ENCODE measurements at regions not wholly inside any gene's neighbourhood (a gene's known extent, or its start where the extent isn't known, plus 50 kb on each side); places are given as distances from the start of the nearest gene placed in this dataset.

DNA sequence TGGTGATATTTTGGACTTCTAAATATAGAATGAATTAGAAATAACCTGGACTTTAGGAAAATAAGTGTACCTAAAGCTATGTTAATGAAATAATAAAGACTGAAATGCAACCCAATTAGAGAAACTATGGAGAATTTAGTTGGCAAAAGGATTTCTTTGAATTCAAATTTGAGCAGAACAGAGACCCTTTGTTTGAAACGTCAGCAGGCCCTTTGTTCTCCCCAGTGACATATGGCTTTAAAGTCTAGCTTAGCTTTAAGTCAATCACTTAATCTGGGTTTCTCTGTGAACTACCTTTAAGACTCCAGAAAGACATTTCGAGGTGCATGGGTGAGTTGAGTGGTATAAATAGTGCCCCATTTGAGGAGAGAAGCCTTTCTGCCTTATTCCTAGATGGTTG lies 130.5 kb upstream of the CREB1 start:
- H3K4me1 ChIP-seq: no peaks in the 10 kb centered on the region
- no peak for TF ChIP-seq CTCF (IDR thresholded peaks at IDR 0.05)
- no peaks in the 10 kb centered on the region for H3K9me3 ChIP-seq

DNA sequence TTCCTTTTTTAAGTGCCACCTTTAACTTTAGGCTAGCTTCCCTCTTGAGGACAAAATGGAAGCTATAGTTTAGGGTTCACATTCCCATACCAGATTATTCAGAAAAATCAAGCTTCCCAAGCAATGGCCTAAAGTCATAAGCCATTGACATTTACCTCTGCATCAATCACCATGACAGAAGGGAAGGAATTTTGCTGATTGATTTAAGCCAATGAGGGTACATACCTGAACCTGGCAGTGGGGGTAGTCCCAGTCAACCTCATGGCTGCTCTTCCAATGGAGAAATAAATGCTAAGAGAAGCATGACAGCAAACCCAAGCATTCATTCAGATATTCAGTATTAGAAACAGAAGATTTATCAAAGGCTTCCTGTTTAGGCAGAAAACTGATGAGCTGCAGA lies 128.4 kb upstream of the CREB1 start:
- no peak for TF ChIP-seq CTCF (IDR thresholded peaks at IDR 0.05)
- Histone ChIP-seq H3K27ac (no peak overlapping the region), H3K27me3 (no peaks in the 10 kb centered on the region), H3K36me3 (no peaks in the 10 kb centered on the region), H3K4me1 (no peaks in the 10 kb centered on the region), H3K9me3 (no peaks in the 10 kb centered on the region), H3K4me3 (no peak overlapping the region)
- DNase-seq (ENCODE audit: low spot score): no peak

More for the DNA sequence above, 130.5 kb upstream of the CREB1 start:
- Histone ChIP-seq H3K27ac (no peak overlapping the region), H3K4me3 (no peak overlapping the region), H3K27me3 (no peaks in the 10 kb centered on the region), H3K36me3 (no peaks in the 10 kb centered on the region)
- no peak for DNase-seq (ENCODE audit: low spot score)

- no peaks in the 10 kb centered on the region for H3K9me3 ChIP-seq
- no peak for DNase-seq (ENCODE audit: low spot score)
- no peaks in the 10 kb centered on the region for H3K36me3 ChIP-seq
- H3K27me3 ChIP-seq: no peaks in the 10 kb centered on the region
- TF ChIP-seq CTCF (IDR thresholded peaks at IDR 0.05): no peak
- H3K27ac ChIP-seq: no peak overlapping the region
- H3K4me3 ChIP-seq: no peak overlapping the region
- H3K4me1 ChIP-seq: peaks cover 0 to 5% of the 10 kb centered on the region in 2 donors
Observed at GRCh38 chr2:207403141-207403540, 126.6 kb upstream of the CREB1 start.

GRCh38 chr2:207403950-207404349 lies 125.8 kb upstream of the CREB1 start:
- TF ChIP-seq CTCF (IDR thresholded peaks at IDR 0.05): no peak
- peaks cover 0 to 13% of the 10 kb centered on the region in 2 donors for H3K4me1 ChIP-seq
- H3K36me3 ChIP-seq: no peaks in the 10 kb centered on the region
- peak overlapping the region in 1 of 2 donors; percentile 30 for H3K27ac ChIP-seq
- H3K9me3 ChIP-seq: no peaks in the 10 kb centered on the region
- no peaks in the 10 kb centered on the region for H3K27me3 ChIP-seq
- no peak overlapping the region for H3K4me3 ChIP-seq
- DNase-seq (ENCODE audit: low spot score): no peak

- H3K4me3 ChIP-seq: no peak overlapping the region
- H3K4me1 ChIP-seq: peaks cover 0 to 22% of the 10 kb centered on the region in 2 donors
- DNase-seq (ENCODE audit: low spot score): no peak
- no peaks in the 10 kb centered on the region for H3K27me3 ChIP-seq
- no peak for TF ChIP-seq CTCF (IDR thresholded peaks at IDR 0.05)
- no peaks in the 10 kb centered on the region for H3K9me3 ChIP-seq
- H3K36me3 ChIP-seq: no peaks in the 10 kb centered on the region
- no peak overlapping the region for H3K27ac ChIP-seq
Observed at GRCh38 chr2:207405150-207405549, 124.6 kb upstream of the CREB1 start.

- H3K4me1 ChIP-seq: peaks cover 0 to 22% of the 10 kb centered on the region in 2 donors
- no peak for TF ChIP-seq CTCF (IDR thresholded peaks at IDR 0.05)
- DNase-seq (ENCODE audit: low spot score): no peak
- H3K9me3 ChIP-seq: no peaks in the 10 kb centered on the region
- peak overlapping the region; percentile 16 to 68 for H3K27ac ChIP-seq
- H3K4me3 ChIP-seq: no peak overlapping the region
- no peaks in the 10 kb centered on the region for H3K27me3 ChIP-seq
- no peaks in the 10 kb centered on the region for H3K36me3 ChIP-seq
Observed at GRCh38 chr2:207408086-207408794, 121.5 kb upstream of the CREB1 start.

Measured in right atrium auricular region (tissue), 2 donors.